ENCODE measurements at regions not wholly inside any gene's neighbourhood (a gene's known extent, or its start where the extent isn't known, plus 50 kb on each side); places are given as distances from the start of the nearest gene placed in this dataset.

DNA sequence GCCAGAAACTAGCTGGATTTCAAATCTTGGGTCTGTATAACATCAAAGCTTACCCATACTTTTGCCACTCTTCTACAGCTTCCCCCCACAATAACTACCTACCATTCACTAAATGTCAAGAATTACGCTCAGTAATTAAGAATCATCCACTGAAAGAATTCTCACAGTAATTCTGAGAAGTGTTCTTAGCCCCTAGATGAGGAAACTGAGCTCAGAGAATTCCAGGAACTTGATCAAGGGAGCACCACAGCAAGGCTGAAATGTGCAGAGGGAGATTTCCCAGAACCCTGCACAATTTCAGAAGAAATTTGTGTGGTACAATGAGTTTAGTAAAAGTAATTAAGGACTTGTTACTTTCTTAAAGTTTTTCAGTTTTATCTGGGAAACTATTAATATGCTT is 194.5 kb upstream of the STK17B start:
- Histone ChIP-seq H2AK5ac (ENCODE audit: insufficient read length, low read length) (no peak overlapping the region), H3K56ac (ENCODE audit: insufficient read length, low read depth, low read length) (no peak overlapping the region), H3K79me1 (ENCODE audit: insufficient read depth, low read depth, low read length, poor library complexity, severe bottlenecking) (no peaks in the 10 kb centered on the region), H3K4ac (ENCODE audit: low read depth, low read length) (no peak overlapping the region), H3K79me2 (ENCODE audit: insufficient read depth, low read length) (no peaks in the 10 kb centered on the region), H3K27me3 (ENCODE audit: insufficient read depth, low read length) (no peaks in the 10 kb centered on the region), H3K9me3 (ENCODE audit: control insufficient read depth, low read depth, low read length) (no peaks in the 10 kb centered on the region), H3K9ac (ENCODE audit: extremely low read depth, insufficient read length, low read length) (no peak overlapping the region), H2BK5ac (ENCODE audit: insufficient read length, low read length) (no peak overlapping the region), H3K4me1 (ENCODE audit: insufficient read depth, low read length) (no peaks in the 10 kb centered on the region), H3K4me2 (ENCODE audit: insufficient read depth, insufficient read length, low read length) (no peak overlapping the region), H3K23me2 (ENCODE audit: insufficient read length, low read depth, low read length, poor library complexity, severe bottlenecking) (no peaks in the 10 kb centered on the region), H4K20me1 (ENCODE audit: control insufficient read depth, insufficient read depth, insufficient read length) (no peaks in the 10 kb centered on the region), H3K23ac (ENCODE audit: insufficient read length, low read depth, low read length) (no peak overlapping the region), H2AFZ (ENCODE audit: low read length) (no peak overlapping the region), H2BK120ac (ENCODE audit: low read depth, low read length, poor library complexity, severe bottlenecking) (no peak overlapping the region), H3K27ac (ENCODE audit: insufficient read length, low read depth, low read length) (no peak overlapping the region), H4K91ac (ENCODE audit: insufficient read length, low read depth, low read length) (no peak overlapping the region), H4K8ac (replicated peaks; ENCODE audit: insufficient read length, low read depth, low read length) (no peak overlapping the region), H3K18ac (ENCODE audit: insufficient read length, low read depth, low read length) (no peak overlapping the region), H3T11ph (ENCODE audit: low read length) (no peak overlapping the region), H2BK12ac (ENCODE audit: insufficient read length, low read depth, low read length) (no peak overlapping the region), H4K5ac (ENCODE audit: insufficient read length, low read depth, low read length) (no peak overlapping the region), H2BK15ac (ENCODE audit: low read depth, low read length) (no peak overlapping the region), H2BK20ac (ENCODE audit: low read depth, low read length, poor library complexity, severe bottlenecking) (no peak overlapping the region), H3K14ac (ENCODE audit: insufficient read depth, low read length) (no peak overlapping the region)
- Mint-ChIP-seq H3K27ac (no peak overlapping the region), H3K4me1 (peaks cover 3 to 10% of the 10 kb centered on the region in 2 experiments), H3K9me3 (no peaks in the 10 kb centered on the region), H3K36me3 (ENCODE audit: insufficient read depth in 1 of 3, low read depth in 3 of 3) (no peaks in the 10 kb centered on the region; a peak in 1 of 7 replicates), H3K4me3 (no peak overlapping the region), H3K27me3 (ENCODE audit: low read depth) (peaks cover 1% of the 10 kb centered on the region; the same call in 1 of the 2 replicates)
- no peak for DNase-seq
- TF ChIP-seq, protein P1, sequence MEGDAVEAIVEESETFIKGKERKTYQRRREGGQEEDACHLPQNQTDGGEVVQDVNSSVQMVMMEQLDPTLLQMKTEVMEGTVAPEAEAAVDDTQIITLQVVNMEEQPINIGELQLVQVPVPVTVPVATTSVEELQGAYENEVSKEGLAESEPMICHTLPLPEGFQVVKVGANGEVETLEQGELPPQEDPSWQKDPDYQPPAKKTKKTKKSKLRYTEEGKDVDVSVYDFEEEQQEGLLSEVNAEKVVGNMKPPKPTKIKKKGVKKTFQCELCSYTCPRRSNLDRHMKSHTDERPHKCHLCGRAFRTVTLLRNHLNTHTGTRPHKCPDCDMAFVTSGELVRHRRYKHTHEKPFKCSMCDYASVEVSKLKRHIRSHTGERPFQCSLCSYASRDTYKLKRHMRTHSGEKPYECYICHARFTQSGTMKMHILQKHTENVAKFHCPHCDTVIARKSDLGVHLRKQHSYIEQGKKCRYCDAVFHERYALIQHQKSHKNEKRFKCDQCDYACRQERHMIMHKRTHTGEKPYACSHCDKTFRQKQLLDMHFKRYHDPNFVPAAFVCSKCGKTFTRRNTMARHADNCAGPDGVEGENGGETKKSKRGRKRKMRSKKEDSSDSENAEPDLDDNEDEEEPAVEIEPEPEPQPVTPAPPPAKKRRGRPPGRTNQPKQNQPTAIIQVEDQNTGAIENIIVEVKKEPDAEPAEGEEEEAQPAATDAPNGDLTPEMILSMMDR (conservative IDR thresholded peaks at IDR 0.05): no peak
- no CpG with 5 or more reads among the region's 1 CpG for WGBS (ENCODE audit: extremely low coverage, insufficient read length, low lambda C conversion rate)

Data from H9 (cell line).